ENCODE measurements at regions not wholly inside any gene's neighbourhood (a gene's known extent, or its start where the extent isn't known, plus 50 kb on each side); places are given as distances from the start of the nearest gene placed in this dataset.

DNA sequence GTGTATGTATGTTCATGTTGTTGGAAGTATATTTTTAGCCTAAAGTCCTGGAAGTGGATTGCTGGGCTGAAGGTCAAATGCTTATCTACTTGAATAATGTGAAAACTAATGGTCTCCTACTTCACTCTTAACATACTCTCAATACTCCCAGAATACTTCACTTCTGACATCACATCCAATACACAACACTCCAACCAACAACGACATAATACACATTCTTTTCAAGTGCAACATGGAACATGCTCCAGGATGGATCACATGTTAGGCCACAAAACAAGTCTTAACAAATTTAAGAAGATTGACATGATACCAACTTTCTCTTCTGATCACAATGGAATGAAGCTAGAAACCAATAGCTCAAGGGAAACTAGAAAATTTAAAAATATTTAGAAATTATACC, 126.9 kb upstream of the ADCY1 start:
- no peaks in the 10 kb centered on the region for H3K36me3 Mint-ChIP-seq
- H3K4me1 Mint-ChIP-seq = no peaks in the 10 kb centered on the region
- DNase-seq (no peak), ATAC-seq (ENCODE audit: low read depth in 2 of 2) (no peak)
- H3K4me3 ChIP-seq (ENCODE audit: low read depth, low read length) = no peak overlapping the region
- no peak overlapping the region for H3K27ac Mint-ChIP-seq
- no peaks in the 10 kb centered on the region for H3K36me3 ChIP-seq (ENCODE audit: control insufficient read depth, insufficient read depth, low read length)
- no peaks in the 10 kb centered on the region for H3K9me3 ChIP-seq (ENCODE audit: control insufficient read depth in 2 of 2, low read length in 2 of 2)
- no peak overlapping the region for H3K27ac ChIP-seq (ENCODE audit: insufficient read depth, low read length, poor library complexity, severe bottlenecking)
- H3K4me1 ChIP-seq (ENCODE audit: control insufficient read depth, insufficient read depth, low read length, poor library complexity, severe bottlenecking) = no peaks in the 10 kb centered on the region
- peaks cover 37% of the 10 kb centered on the region for H3K27me3 Mint-ChIP-seq
- H3K27me3 ChIP-seq (ENCODE audit: control insufficient read depth, insufficient read depth, low read length) = peaks cover 3% of the 10 kb centered on the region
- no peak overlapping the region for H3K4me3 Mint-ChIP-seq
- peaks cover 0 to 4% (median 0%) of the 10 kb centered on the region in 7 donors for H3K9me3 Mint-ChIP-seq

DNA sequence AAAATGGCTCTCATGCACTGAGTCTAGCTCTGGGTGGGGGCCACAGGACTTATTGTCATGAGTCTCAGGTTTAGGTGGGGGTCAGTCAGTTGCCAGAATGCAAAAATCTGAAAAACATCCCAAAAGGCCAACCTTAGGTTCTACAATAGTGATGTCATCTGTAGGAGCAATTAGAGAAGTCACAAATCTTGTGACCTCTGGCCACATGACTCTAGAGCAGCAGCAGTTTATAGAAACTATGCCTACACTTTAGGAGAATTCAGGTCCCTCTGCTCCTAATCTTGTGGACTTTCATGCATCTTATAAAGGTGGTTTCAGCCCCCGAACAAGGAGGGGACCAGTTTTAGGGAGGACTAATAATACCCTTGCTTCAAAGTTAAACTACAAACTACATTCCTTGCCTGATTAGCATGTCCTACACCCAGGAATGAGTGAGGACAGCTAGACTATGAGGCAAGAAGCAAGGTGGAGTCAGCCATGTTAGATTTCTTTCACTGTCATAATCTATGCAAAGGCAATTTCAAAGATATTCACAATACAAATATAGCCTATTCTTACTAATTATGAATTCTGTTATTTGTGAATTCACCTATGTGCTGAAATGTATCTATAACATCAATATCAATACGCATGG, 123.5 kb upstream of the ADCY1 start:
- Histone ChIP-seq H3K4me3 (ENCODE audit: low read depth, low read length) (no peak overlapping the region), H3K9me3 (ENCODE audit: control insufficient read depth in 2 of 2, low read length in 2 of 2) (no peaks in the 10 kb centered on the region), H3K27me3 (ENCODE audit: control insufficient read depth, insufficient read depth, low read length) (no peaks in the 10 kb centered on the region), H3K27ac (ENCODE audit: insufficient read depth, low read length, poor library complexity, severe bottlenecking) (no peak overlapping the region), H3K4me1 (ENCODE audit: control insufficient read depth, insufficient read depth, low read length, poor library complexity, severe bottlenecking) (no peaks in the 10 kb centered on the region), H3K36me3 (ENCODE audit: control insufficient read depth, insufficient read depth, low read length) (no peaks in the 10 kb centered on the region)
- no peak overlapping the region for H3K4me3 Mint-ChIP-seq
- H3K9me3 Mint-ChIP-seq = peaks cover 0 to 4% (median 0%) of the 10 kb centered on the region in 7 donors
- no peaks in the 10 kb centered on the region for H3K36me3 Mint-ChIP-seq
- no peaks in the 10 kb centered on the region for H3K4me1 Mint-ChIP-seq
- H3K27me3 Mint-ChIP-seq = peaks cover 23% of the 10 kb centered on the region
- no peak overlapping the region for H3K27ac Mint-ChIP-seq
- ATAC-seq (ENCODE audit: low read depth in 2 of 2) (no peak), DNase-seq (no peak)

DNA sequence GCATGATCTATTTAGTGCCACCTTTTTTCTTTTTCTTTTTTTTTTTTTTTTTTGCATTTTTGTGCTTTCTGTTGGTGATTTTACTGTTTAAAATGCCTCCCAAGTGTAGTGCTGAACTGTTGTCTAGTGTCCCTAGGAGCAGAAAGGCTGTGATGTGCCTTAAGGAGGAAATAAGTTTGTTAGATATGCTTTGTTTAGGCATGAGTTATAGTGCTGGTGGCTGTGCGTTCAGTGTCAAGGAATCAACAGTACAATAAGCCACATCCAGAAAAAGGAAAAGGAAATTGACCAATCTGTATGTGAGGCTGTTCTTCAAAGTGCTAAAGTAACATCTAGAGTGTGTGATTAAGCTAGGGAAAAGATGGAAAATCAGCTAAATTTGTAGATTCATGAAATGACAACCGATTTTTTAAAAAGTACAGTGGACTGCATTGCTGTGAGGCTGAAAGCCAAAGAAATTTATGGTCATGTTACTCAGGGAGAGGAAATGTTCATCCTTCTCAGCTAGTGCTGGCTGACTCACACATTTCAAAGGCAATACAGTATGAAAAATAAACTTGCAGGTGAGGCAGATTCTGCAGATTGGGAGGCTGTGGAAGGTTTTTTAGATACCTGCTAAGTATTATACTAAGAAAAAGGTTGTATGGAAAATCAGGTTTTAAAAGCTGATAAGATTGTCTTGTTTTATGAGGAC, 122.7 kb upstream of the ADCY1 start:
- no peaks in the 10 kb centered on the region for H3K4me1 ChIP-seq (ENCODE audit: control insufficient read depth, insufficient read depth, low read length, poor library complexity, severe bottlenecking)
- no peak overlapping the region for H3K27ac ChIP-seq (ENCODE audit: insufficient read depth, low read length, poor library complexity, severe bottlenecking)
- Mint-ChIP-seq H3K27me3 (peaks cover 17% of the 10 kb centered on the region), H3K9me3 (peaks cover 0 to 4% (median 0%) of the 10 kb centered on the region in 7 donors), H3K4me1 (no peaks in the 10 kb centered on the region), H3K36me3 (no peaks in the 10 kb centered on the region), H3K4me3 (no peak overlapping the region), H3K27ac (no peak overlapping the region)
- no peaks in the 10 kb centered on the region for H3K9me3 ChIP-seq (ENCODE audit: control insufficient read depth in 2 of 2, low read length in 2 of 2)
- DNase-seq (no peak), ATAC-seq (ENCODE audit: low read depth in 2 of 2) (no peak)
- no peaks in the 10 kb centered on the region for H3K27me3 ChIP-seq (ENCODE audit: control insufficient read depth, insufficient read depth, low read length)
- H3K4me3 ChIP-seq (ENCODE audit: low read depth, low read length) = no peak overlapping the region
- no peaks in the 10 kb centered on the region for H3K36me3 ChIP-seq (ENCODE audit: control insufficient read depth, insufficient read depth, low read length)

DNA sequence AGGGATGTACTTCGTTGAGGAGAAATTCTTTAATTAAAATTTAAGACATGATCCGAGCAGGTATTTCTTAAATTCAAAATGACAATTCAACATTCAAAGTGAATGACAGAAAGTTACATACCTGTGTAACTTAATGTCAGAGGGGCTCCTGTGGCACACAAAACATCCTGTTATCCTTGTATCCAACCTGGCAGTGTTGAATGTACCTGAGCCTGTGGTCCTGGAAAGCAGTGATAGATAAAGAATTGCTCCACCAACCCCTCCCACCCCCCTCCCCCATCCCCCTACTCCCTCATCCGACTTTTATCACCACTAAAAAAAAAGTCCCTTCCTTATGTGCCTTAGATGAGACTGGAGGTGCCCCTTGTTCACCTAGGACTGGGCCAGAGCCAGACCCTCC, 119.4 kb upstream of the ADCY1 start:
- Histone ChIP-seq H3K4me1 (ENCODE audit: control insufficient read depth, insufficient read depth, low read length, poor library complexity, severe bottlenecking) (no peaks in the 10 kb centered on the region), H3K36me3 (ENCODE audit: control insufficient read depth, insufficient read depth, low read length) (no peaks in the 10 kb centered on the region), H3K4me3 (ENCODE audit: low read depth, low read length) (no peak overlapping the region), H3K27me3 (ENCODE audit: control insufficient read depth, insufficient read depth, low read length) (no peaks in the 10 kb centered on the region), H3K27ac (ENCODE audit: insufficient read depth, low read length, poor library complexity, severe bottlenecking) (no peak overlapping the region), H3K9me3 (ENCODE audit: control insufficient read depth in 2 of 2, low read length in 2 of 2) (no peaks in the 10 kb centered on the region)
- ATAC-seq (ENCODE audit: low read depth in 2 of 2) = no peak
- Mint-ChIP-seq H3K36me3 (no peaks in the 10 kb centered on the region), H3K4me3 (no peak overlapping the region), H3K27ac (no peak overlapping the region), H3K27me3 (peaks cover 20% of the 10 kb centered on the region), H3K9me3 (peaks cover 0 to 2% (median 0%) of the 10 kb centered on the region in 7 donors), H3K4me1 (no peaks in the 10 kb centered on the region)
- DNase-seq = no peak

DNA sequence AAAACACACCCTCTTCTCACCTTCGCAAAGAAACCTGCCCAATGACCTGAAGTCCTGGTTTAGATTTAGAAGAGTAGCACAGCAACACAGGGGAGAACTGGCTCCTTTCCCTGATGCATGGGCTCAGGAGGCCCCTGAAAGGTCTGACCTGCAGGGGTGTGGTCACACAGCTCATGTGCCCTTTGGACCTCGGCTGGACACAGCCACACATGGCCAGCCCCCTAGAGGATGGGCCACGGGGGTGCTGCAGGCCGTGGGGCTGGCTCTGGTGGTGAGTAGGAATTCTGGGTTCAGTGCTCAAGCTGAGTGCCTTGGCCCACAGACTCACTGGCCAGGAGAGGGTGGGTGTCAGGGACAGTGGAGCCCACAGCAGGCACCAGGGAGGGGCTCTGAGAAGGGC, 118.5 kb upstream of the ADCY1 start:
- Histone ChIP-seq H3K36me3 (ENCODE audit: control insufficient read depth, insufficient read depth, low read length) (no peaks in the 10 kb centered on the region), H3K27ac (ENCODE audit: insufficient read depth, low read length, poor library complexity, severe bottlenecking) (no peak overlapping the region), H3K4me3 (ENCODE audit: low read depth, low read length) (no peak overlapping the region), H3K9me3 (ENCODE audit: control insufficient read depth in 2 of 2, low read length in 2 of 2) (no peaks in the 10 kb centered on the region), H3K4me1 (ENCODE audit: control insufficient read depth, insufficient read depth, low read length, poor library complexity, severe bottlenecking) (no peaks in the 10 kb centered on the region), H3K27me3 (ENCODE audit: control insufficient read depth, insufficient read depth, low read length) (peaks cover 2% of the 10 kb centered on the region)
- H3K27me3 Mint-ChIP-seq = peaks cover 17% of the 10 kb centered on the region
- H3K4me3 Mint-ChIP-seq = no peak overlapping the region
- no peak for DNase-seq
- H3K27ac Mint-ChIP-seq = no peak overlapping the region
- no peaks in the 10 kb centered on the region for H3K4me1 Mint-ChIP-seq
- no peak for ATAC-seq (ENCODE audit: low read depth in 2 of 2)
- H3K36me3 Mint-ChIP-seq = no peaks in the 10 kb centered on the region
- peaks cover 0 to 2% (median 0%) of the 10 kb centered on the region in 7 donors for H3K9me3 Mint-ChIP-seq

DNA sequence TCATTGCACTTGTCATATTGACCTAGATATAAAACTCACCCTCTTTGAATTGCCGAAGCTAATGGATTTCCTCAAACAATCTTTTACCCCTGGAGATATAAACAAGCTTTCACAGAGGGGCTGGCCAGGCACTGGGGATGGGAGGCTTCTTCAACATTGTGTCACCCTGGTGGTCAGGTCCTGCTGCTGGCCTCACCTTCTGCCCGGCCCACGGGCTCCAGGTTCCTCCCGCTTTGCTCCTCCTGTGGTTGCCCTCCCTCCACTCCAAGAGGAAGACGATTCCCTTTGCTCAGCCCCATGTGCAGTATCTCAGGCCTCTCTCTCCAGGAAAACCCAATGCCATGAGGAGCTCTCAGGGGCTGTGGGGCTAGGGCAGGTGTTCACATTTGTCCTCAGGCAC, 118.1 kb upstream of the ADCY1 start:
- Histone ChIP-seq H3K4me1 (ENCODE audit: control insufficient read depth, insufficient read depth, low read length, poor library complexity, severe bottlenecking) (no peaks in the 10 kb centered on the region), H3K4me3 (ENCODE audit: low read depth, low read length) (no peak overlapping the region), H3K36me3 (ENCODE audit: control insufficient read depth, insufficient read depth, low read length) (no peaks in the 10 kb centered on the region), H3K27ac (ENCODE audit: insufficient read depth, low read length, poor library complexity, severe bottlenecking) (no peak overlapping the region), H3K27me3 (ENCODE audit: control insufficient read depth, insufficient read depth, low read length) (peaks cover 2% of the 10 kb centered on the region), H3K9me3 (ENCODE audit: control insufficient read depth in 2 of 2, low read length in 2 of 2) (no peaks in the 10 kb centered on the region)
- Mint-ChIP-seq H3K4me3 (no peak overlapping the region), H3K27me3 (peaks cover 13% of the 10 kb centered on the region), H3K9me3 (peaks cover 0 to 2% (median 0%) of the 10 kb centered on the region in 7 donors), H3K4me1 (no peaks in the 10 kb centered on the region), H3K27ac (no peak overlapping the region), H3K36me3 (no peaks in the 10 kb centered on the region)
- ATAC-seq (ENCODE audit: low read depth in 2 of 2) (no peak), DNase-seq (no peak)

DNA sequence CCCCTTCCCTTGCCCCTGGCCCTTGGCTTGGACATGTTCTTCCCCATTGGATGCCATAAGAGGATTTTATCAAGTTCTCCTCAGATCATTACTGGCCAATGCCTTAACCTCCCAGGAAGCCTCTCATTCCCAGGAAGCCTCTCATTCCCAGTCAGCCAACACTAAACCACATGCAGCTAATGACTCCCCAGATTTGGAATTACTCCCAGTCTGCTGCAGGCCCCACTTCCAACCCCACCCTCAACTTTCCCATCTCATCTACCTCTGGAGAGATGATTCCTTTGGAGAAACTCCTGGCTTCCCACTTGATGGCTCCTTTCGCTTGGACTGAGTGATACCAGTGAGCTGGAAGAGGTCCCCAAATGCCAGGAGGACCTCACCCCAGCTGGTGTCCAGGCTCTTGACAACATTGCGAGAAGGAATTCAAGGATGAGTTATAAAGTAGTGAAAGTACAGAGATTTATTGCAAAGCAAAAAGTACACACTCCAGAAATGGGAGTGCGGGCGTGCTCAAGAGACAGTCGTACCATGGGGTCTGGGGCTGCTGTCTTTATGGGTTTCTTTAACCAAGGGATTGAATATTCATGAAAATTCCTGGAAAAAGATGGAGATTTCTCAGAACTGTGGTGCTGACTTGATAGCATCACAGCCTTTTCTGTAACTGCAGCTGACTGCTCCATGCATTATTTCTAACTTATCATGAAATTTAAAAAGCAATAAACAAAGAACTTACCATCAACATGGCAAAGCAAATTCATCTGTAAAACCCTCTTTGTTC, 117.2 kb upstream of the ADCY1 start:
- Histone ChIP-seq H3K4me1 (ENCODE audit: control insufficient read depth, insufficient read depth, low read length, poor library complexity, severe bottlenecking) (no peaks in the 10 kb centered on the region), H3K27me3 (ENCODE audit: control insufficient read depth, insufficient read depth, low read length) (peaks cover 2% of the 10 kb centered on the region), H3K9me3 (ENCODE audit: control insufficient read depth in 2 of 2, low read length in 2 of 2) (no peaks in the 10 kb centered on the region), H3K36me3 (ENCODE audit: control insufficient read depth, insufficient read depth, low read length) (no peaks in the 10 kb centered on the region), H3K27ac (ENCODE audit: insufficient read depth, low read length, poor library complexity, severe bottlenecking) (no peak overlapping the region), H3K4me3 (ENCODE audit: low read depth, low read length) (no peak overlapping the region)
- Mint-ChIP-seq H3K4me1 (no peaks in the 10 kb centered on the region), H3K4me3 (no peak overlapping the region), H3K9me3 (peaks cover 0 to 2% (median 0%) of the 10 kb centered on the region in 7 donors), H3K27ac (no peak overlapping the region), H3K36me3 (no peaks in the 10 kb centered on the region), H3K27me3 (peaks cover 8% of the 10 kb centered on the region)
- ATAC-seq (ENCODE audit: low read depth in 2 of 2) (no peak), DNase-seq (no peak)

Measured in CD4-positive, CD25-positive, alpha-beta regulatory T cell (primary cell).